K562 (cell line): ENCODE measurements at regions not wholly inside any gene's neighbourhood (a gene's known extent, or its start where the extent isn't known, plus 50 kb on each side); places are given as distances from the start of the nearest gene placed in this dataset.

Experiments
- SMC3 ChIP-seq: conservative IDR thresholded peaks from 2 replicates; pipeline ENCODE4 v1.6.1; 2011; ENCODE audit warnings: low read depth, low read length, improper control_type of control experiment; ENCODE audit not compliant: insufficient read depth
- ZKSCAN1 ChIP-seq: fragments of 150-350 bp; IDR thresholded peaks from 2 replicates; pipeline ENCODE4 v1.6.1; 2016; ENCODE audit warnings: low read depth, low read length
- TF ChIP-seq, protein P1 (sequence below), 2 experiments: fragments of 450-650 bp; formaldehyde crosslinking in 1 of 2; IDR thresholded peaks; 2 replicates each; pipeline versions ENCODE4 v1.4.0 to v1.6.1; 2014 to 2020; ENCODE audit warnings: mild to moderate bottlenecking in 2 of 2, borderline replicate concordance in 1 of 2, low read depth in 1 of 2
- TF ChIP-seq, protein P2 (sequence below), 3 experiments: IDR thresholded peaks in 2 of 3; conservative IDR thresholded peaks in 1 of 3; 2 replicates each; pipeline ENCODE4 v1.5.1; 2011 to 2012; ENCODE audit warnings: low read length in 3 of 3, mild to moderate bottlenecking in 3 of 3, control low read depth in 2 of 3, improper control_type of control experiment in 1 of 3, inconsistent platforms in 1 of 3, low read depth in 1 of 3, mixed read lengths in 1 of 3, moderate library complexity in 1 of 3; ENCODE audit not compliant: insufficient read depth in 2 of 3
- TF ChIP-seq, protein P3 (sequence below): sonication (generic); formaldehyde crosslinking; IDR thresholded peaks from 2 replicates; pipeline ENCODE4 v1.8.1; 2023; ENCODE audit warnings: mild to moderate bottlenecking, missing genetic modification reagents

DNA sequence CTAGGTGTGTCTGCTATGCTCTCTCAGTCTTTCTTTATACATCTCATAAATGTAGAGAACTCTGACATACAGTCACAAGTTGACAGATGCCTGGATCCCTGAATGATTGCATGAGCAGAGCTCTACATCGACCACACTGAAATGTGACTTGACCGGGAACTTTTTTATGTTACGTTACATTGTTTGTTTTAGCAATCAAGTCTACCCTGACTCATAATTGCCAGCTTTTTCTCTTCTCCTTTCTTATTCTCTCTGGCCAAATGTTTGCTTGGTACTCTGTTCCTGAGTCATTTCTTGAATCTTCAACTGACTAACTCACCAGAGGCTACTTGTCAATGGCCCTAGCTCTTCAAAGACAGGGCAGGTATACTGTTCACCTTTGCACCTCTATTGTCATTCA lies 213.6 kb upstream of the DTNBP1 start:
- TF ChIP-seq, protein P1, sequence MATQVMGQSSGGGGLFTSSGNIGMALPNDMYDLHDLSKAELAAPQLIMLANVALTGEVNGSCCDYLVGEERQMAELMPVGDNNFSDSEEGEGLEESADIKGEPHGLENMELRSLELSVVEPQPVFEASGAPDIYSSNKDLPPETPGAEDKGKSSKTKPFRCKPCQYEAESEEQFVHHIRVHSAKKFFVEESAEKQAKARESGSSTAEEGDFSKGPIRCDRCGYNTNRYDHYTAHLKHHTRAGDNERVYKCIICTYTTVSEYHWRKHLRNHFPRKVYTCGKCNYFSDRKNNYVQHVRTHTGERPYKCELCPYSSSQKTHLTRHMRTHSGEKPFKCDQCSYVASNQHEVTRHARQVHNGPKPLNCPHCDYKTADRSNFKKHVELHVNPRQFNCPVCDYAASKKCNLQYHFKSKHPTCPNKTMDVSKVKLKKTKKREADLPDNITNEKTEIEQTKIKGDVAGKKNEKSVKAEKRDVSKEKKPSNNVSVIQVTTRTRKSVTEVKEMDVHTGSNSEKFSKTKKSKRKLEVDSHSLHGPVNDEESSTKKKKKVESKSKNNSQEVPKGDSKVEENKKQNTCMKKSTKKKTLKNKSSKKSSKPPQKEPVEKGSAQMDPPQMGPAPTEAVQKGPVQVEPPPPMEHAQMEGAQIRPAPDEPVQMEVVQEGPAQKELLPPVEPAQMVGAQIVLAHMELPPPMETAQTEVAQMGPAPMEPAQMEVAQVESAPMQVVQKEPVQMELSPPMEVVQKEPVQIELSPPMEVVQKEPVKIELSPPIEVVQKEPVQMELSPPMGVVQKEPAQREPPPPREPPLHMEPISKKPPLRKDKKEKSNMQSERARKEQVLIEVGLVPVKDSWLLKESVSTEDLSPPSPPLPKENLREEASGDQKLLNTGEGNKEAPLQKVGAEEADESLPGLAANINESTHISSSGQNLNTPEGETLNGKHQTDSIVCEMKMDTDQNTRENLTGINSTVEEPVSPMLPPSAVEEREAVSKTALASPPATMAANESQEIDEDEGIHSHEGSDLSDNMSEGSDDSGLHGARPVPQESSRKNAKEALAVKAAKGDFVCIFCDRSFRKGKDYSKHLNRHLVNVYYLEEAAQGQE (IDR thresholded peaks at IDR 0.05; ENCODE audit: borderline replicate concordance), result no peak
- TF ChIP-seq, protein P1 (CRISPR knock-in tag; IDR thresholded peaks at IDR 0.05; ENCODE audit: low read depth), result no peak
- TF ChIP-seq ZKSCAN1, result no peak
- no peak for TF ChIP-seq SMC3
- TF ChIP-seq, protein P2, sequence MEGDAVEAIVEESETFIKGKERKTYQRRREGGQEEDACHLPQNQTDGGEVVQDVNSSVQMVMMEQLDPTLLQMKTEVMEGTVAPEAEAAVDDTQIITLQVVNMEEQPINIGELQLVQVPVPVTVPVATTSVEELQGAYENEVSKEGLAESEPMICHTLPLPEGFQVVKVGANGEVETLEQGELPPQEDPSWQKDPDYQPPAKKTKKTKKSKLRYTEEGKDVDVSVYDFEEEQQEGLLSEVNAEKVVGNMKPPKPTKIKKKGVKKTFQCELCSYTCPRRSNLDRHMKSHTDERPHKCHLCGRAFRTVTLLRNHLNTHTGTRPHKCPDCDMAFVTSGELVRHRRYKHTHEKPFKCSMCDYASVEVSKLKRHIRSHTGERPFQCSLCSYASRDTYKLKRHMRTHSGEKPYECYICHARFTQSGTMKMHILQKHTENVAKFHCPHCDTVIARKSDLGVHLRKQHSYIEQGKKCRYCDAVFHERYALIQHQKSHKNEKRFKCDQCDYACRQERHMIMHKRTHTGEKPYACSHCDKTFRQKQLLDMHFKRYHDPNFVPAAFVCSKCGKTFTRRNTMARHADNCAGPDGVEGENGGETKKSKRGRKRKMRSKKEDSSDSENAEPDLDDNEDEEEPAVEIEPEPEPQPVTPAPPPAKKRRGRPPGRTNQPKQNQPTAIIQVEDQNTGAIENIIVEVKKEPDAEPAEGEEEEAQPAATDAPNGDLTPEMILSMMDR (IDR thresholded peaks at IDR 0.05 in 2 of 3, conservative IDR thresholded peaks at IDR 0.05 in 1 of 3; ENCODE audit: insufficient read depth in 2 of 3, low read depth in 1 of 3, low read length in 3 of 3), result no peak
- TF ChIP-seq, protein P3, sequence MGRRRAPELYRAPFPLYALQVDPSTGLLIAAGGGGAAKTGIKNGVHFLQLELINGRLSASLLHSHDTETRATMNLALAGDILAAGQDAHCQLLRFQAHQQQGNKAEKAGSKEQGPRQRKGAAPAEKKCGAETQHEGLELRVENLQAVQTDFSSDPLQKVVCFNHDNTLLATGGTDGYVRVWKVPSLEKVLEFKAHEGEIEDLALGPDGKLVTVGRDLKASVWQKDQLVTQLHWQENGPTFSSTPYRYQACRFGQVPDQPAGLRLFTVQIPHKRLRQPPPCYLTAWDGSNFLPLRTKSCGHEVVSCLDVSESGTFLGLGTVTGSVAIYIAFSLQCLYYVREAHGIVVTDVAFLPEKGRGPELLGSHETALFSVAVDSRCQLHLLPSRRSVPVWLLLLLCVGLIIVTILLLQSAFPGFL (CRISPR knock-in tag), result no peak
